Stimulated activated CD4-positive, alpha-beta T cell treated with anti-CD3 and anti-CD28 coated beads, Interleukin-4, amount 100 ng/mL, for 48 hours (primary cell): ENCODE measurements at regions not wholly inside any gene's neighbourhood (a gene's known extent, or its start where the extent isn't known, plus 50 kb on each side); places are given as distances from the start of the nearest gene placed in this dataset.

ENCODE experiments used
- DNase-seq, 2 donors: peaks; one replicate each; pipeline ENCODE4 v3.0.0-alpha.2; 2020; ENCODE audit warnings: low read depth in 2 of 2

- no peak for DNase-seq
Observed at GRCh38 chr18:25647404-25647803, 295.4 kb upstream of the ZNF521 start.

GRCh38 chr18:25646971-25647370 lies 295.0 kb upstream of the ZNF521 start:
- no peak for DNase-seq

GRCh38 chr18:25639596-25639995 lies 287.6 kb upstream of the ZNF521 start:
- DNase-seq = no peak

- no peak for DNase-seq
Observed at GRCh38 chr18:25633563-25633962, 281.6 kb upstream of the ZNF521 start.

DNA sequence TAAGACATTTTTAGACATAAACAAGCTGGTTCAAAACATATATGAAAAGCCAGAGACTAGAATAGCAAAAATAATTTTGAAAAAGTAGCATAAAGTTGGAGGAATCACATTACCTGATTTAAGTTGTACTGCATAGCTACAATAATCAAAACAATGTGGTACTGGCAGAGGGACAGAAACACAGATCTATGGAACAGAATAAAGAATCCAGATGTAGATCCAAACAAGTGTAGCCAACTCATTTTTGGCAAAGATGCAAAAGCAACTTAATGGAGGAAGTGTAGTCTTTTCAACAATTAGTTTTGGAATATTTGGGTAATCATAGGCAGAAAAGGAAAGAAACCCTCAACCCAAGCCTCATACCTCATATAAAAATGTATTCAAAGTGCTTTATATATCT lies 278.7 kb upstream of the ZNF521 start:
- no peak for DNase-seq

DNA sequence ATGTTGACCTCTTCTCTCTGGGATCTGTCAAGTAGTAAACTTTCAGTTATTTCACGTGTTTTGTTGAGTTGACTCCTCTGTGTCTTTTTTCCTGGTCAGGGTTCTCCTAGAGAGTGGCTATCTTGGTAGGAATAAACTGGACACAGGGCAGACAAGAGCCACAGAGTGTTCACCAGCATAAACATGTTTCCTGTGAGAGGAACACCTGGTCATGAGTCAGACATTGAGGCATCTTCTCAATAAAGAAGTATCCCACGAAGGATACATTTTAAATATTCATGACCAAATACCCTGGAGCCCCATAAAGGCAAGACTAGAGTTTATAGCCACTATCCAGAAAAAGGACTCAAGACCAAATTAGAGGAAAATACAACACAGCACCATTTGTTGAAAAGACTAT lies 269.7 kb upstream of the ZNF521 start:
- DNase-seq = no peak

GRCh38 chr18:25621144-25621543 lies 269.2 kb upstream of the ZNF521 start:
- DNase-seq = no peak

- no peak for DNase-seq
Observed at GRCh38 chr18:25614168-25614567, 262.2 kb upstream of the ZNF521 start.

DNA sequence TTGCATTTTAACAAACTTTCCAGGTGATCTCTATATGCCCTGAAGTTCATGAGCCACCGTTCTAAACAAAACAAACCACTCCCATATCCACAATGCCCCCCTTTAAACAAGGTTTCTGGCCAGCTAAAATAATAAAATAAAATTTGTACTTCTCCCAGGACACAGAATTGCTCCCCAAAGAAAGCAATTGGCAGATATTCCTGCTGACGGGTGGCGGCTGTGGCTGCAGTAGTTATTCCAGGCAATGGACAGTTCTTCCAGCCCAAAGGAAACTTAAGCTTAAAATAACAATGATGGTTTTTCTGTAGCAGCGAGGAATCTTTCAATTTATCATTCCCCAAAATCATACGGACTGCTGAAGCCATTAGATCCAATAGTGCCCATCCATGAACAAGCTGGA lies 260.5 kb upstream of the ZNF521 start:
- DNase-seq = no peak

GRCh38 chr18:25608091-25608490 lies 256.1 kb upstream of the ZNF521 start:
- no peak for DNase-seq

DNA sequence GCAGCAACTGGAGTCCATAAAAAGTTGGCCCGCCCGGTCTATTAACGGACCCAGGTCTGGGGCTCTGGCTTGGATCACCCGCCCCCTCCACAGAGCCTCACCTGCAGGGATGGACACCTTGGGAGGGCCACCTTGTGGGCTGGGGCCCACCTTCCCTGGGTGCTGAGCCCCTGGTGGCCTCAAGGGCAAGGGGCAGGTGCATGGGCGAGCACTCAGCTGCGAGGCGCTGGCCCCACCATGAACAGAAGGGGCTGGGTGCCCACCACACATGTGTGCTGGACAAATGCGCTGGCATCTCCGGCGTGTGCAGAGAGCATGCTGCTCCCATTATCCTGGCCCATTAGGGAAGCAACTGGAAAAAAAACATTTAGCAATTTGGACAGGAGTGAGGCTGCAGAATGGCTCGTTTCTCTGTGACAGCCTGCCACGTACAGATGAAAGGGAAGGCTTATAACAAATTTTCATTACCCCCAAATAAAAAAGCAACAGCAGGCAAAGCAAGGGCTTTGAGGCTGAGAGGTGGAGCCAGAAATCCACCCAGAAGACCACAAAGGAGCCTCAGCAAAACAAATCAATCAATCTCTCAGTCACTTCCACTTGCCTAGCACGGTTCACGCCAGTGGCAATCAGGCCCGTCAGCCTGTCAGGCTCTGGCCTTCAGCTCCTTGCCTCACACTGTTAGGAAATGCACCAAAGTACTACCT lies 253.1 kb upstream of the ZNF521 start:
- no peak for DNase-seq

DNA sequence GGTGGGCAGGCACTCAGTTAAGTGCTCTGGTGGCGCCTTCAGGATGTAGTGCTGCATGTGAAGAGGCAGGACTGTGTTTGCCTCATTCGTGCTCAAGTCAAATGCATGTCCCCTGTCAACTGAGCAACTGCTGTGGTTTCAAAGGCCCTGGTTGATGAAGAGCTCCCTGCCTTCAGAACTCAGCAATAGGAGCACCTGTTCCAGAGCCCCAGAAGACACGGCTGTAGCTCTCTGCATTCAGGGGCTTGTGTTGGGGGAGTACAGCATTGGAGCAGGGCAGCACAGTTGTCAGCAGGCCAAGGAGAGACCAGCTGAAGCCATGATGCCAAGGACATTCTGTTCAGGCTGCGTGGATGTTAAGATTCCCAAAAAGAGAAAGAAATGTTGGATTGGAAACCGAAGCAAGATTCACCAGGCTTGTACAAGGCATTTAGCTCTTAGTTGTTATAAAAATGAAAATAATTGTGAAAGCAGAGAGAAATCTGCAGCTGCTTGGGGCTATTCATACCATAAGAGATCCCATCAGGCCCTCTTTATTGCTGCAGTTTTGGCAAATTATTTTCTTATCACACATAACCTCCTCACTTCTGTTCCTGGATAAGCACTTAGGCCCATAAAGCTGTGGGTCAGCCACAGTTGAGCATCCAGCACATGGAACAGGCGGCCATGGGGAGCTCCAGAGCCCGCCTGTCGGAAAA lies 252.4 kb upstream of the ZNF521 start:
- DNase-seq = no peak

GRCh38 chr18:25599443-25599842 lies 247.5 kb upstream of the ZNF521 start:
- DNase-seq = no peak

GRCh38 chr18:25597476-25597875 lies 245.5 kb upstream of the ZNF521 start:
- DNase-seq = no peak

- no peak for DNase-seq
Observed at GRCh38 chr18:25595274-25596060, 243.5 kb upstream of the ZNF521 start.

DNA sequence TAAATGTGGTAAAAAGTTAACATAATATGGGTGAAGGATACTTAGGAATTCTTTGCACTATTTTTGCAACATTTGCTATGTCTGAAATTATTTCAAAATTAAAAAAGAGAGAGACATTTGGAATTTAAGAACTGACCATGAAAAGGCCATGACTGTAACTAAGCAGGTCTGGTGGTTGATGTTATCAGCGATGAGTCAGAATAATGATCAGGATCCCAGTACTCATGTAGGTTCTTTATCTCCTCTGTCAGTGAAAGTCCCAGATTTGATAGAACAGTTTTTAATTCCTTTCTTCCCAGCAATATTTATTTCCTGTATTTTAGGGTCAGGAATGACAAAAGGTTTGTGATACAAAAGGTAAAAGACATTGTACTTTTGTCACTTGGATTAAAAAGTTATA lies 242.4 kb upstream of the ZNF521 start:
- no peak for DNase-seq

- DNase-seq = no peak
Observed at GRCh38 chr18:25592804-25593360, 240.9 kb upstream of the ZNF521 start.

- no peak for DNase-seq
Observed at GRCh38 chr18:25590456-25590855, 238.5 kb upstream of the ZNF521 start.

DNA sequence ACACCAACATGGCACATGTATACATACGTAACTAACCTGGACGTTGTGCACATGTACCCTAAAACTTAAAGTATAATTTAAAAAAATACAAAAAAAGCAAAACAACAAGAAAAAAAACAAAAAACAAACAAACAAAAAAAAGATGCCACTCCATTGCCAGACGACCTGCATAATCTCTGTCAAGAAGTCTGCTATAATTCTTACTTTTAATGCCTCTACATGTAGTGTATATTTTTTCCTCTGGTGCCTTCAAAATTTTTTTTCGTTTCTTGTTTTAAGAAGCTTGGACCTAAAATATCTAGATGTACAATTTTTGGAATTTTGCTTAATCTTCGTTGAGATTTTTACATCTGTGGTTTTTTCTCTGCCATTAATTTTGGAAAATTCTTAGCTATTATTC lies 235.6 kb upstream of the ZNF521 start:
- DNase-seq = no peak

GRCh38 chr18:25568986-25569385 lies 217.0 kb upstream of the ZNF521 start:
- no peak for DNase-seq

DNA sequence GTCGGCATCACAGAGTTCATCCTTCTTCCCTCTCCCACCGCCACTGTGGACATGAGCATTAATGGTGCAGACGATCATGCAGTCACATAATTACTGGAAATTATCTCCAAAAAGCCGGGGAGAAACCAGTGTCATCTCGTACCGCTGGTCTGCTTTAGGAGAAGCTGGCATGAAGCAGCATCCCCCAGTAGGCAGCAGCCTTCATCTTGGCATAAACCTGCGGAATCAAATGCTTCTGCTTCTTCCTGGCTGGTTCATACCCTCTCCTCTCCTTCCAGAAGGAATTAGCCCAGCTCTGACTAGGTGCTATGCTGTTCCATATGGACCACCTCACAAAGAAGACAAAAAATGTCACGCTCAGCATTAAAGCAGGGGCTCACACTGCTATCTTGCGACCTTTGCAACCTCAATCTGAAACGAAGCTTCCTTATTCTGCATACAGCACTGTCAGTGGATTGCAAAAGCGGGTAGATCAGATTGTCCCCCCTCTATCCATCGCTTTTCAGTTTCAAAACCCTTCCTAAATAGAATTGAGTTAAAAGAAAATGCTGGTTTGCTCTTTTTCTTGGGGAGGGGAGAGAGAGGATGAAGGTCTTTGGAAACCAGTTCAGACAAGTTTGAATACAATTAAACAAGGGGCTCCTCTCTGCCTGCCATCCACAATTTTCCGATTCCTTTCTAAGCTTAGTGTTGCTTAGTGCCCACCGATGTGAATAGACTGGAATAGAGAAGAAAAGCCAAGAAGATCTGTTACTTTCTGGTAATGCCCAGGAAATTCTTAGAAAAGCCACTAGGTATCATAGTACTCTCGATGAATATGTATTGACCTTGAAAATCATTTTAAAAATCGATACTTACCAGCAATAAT lies 212.1 kb upstream of the ZNF521 start:
- no peak for DNase-seq

DNA sequence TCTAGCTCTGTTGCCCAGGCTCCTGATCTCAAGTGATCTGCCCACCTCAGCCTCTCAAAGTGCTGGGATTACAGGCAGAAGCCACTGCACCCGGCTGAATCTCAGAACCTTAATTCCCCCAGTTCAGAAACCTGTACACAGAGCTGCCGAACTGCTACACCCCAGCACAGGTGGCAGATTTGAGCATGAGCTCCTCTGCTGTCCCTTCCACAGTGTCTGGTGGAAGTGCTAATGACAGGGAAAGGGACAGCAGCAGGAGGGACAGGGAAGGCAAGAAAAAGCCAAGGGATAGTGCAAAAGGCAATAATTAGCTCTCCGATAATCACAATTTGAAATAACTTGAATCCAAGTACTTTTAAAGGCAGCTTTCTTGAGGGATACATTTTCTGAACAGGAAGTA lies 211.4 kb upstream of the ZNF521 start:
- no peak for DNase-seq
